Ascending aorta (tissue), 2 donors: ENCODE measurements at regions not wholly inside any gene's neighbourhood (a gene's known extent, or its start where the extent isn't known, plus 50 kb on each side); places are given as distances from the start of the nearest gene placed in this dataset.

Experiments used
- DNase-seq, 2 donors: peaks; one replicate each; pipeline ENCODE4 v3.0.0-alpha.2; 2019; ENCODE audit warnings: low spot score in 2 of 2
- H3K27ac ChIP-seq, 2 donors: fragments of 200-600 bp; sonication (generic); one replicate each; pipeline ENCODE4 v1.5.1; 2016 to 2017; ENCODE audit warnings: mild to moderate bottlenecking in 1 of 2
- H3K27me3 ChIP-seq: fragments of 200-600 bp; sonication (generic); one replicate; pipeline ENCODE4 v1.5.1; 2017
- H3K36me3 ChIP-seq, 2 donors: fragments of 200-600 bp; sonication (generic); one replicate each; pipeline ENCODE4 v1.5.1; 2016
- H3K4me1 ChIP-seq, 2 donors: fragments of 200-600 bp; sonication (generic); one replicate each; pipeline ENCODE4 v1.5.1; 2016 to 2017; ENCODE audit warnings: mild to moderate bottlenecking in 1 of 2
- H3K4me3 ChIP-seq, 2 donors: fragments of 200-600 bp; sonication (generic); one replicate each; pipeline ENCODE4 v1.5.1; 2016 to 2017; ENCODE audit warnings: mild to moderate bottlenecking in 1 of 2
- H3K9me3 ChIP-seq, 2 donors: fragments of 200-600 bp; sonication (generic); one replicate each; pipeline ENCODE4 v1.5.1; 2016
- intact Hi-C: fragments of 100-400 bp; cut with DNase I; formaldehyde crosslinking; loops from one replicate; pipeline ENCODE4 v1.15.1; 2023
- TF ChIP-seq, protein P1 (sequence below), 3 experiments: fragments of 200-600 bp in 2 of 3; fragments of 450-650 bp in 1 of 3; sonication (generic) in 2 of 3; IDR thresholded peaks; one replicate each; pipeline ENCODE4 v1.5.1; 2016 to 2019; ENCODE audit warnings: antibody characterized with exemption in 3 of 3, mild to moderate bottlenecking in 1 of 3, moderate library complexity in 1 of 3

DNA sequence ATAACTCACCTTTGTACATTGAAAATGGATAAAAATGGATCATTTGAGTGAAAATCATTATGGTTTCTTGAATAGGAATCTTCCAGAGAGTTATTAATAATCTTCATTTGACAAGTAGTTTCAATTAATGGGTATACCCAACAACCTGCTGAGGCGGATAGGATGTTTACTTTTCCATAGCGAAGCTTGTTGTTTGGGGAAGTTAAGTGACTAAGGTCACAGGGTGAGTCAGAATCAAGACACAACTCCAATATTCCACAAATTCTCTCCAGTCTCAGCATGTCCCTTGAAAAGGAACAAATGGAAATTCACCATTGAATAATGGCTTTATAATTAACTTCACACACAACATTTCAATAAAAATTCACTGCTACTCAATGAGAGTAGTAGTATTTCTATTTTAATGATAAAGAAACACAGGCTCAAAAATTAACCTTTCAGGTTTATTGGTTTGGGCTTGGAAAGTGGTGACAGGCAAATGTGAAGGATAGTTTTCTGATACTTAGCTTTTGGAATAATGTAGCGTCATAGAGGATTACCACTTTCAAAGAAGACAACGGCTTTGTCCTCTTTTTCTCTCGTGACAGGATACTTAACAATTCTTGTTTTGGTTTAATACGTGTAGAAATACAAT, 211.3 kb downstream of the GPD2 start:
- intact Hi-C loops: no loop called here
- TF ChIP-seq, protein P1, sequence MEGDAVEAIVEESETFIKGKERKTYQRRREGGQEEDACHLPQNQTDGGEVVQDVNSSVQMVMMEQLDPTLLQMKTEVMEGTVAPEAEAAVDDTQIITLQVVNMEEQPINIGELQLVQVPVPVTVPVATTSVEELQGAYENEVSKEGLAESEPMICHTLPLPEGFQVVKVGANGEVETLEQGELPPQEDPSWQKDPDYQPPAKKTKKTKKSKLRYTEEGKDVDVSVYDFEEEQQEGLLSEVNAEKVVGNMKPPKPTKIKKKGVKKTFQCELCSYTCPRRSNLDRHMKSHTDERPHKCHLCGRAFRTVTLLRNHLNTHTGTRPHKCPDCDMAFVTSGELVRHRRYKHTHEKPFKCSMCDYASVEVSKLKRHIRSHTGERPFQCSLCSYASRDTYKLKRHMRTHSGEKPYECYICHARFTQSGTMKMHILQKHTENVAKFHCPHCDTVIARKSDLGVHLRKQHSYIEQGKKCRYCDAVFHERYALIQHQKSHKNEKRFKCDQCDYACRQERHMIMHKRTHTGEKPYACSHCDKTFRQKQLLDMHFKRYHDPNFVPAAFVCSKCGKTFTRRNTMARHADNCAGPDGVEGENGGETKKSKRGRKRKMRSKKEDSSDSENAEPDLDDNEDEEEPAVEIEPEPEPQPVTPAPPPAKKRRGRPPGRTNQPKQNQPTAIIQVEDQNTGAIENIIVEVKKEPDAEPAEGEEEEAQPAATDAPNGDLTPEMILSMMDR (IDR thresholded peaks at IDR 0.05): no peak

DNA sequence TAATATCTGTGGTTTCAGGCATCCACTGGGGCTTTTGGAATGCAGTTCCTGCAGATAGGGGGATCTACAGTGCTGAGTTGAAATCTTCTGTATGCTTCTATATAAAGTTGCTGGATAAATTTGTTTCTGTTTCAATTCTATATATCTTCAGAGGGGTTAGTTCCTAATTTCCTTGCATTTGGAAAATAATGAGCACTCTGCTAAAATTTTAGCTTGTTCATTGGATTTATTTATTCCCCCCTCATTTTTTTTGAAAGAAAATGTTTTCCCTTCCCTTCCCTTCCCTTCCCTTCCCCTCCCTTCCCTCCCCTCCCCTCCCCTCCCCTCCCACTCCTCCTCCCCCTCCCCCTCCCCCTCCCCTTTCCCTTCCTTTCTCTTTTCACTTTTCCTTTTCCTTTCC, 212.3 kb downstream of the GPD2 start:
- no peak for DNase-seq
- intact Hi-C loops: no loop called here
- TF ChIP-seq, protein P1 (IDR thresholded peaks at IDR 0.05): no peak

More for the DNA sequence above, 211.3 kb downstream of the GPD2 start:
- no peak for DNase-seq
- H3K4me3 ChIP-seq: no peak overlapping the region
- H3K4me1 ChIP-seq: no peaks in the 10 kb centered on the region
- H3K27ac ChIP-seq: no peak overlapping the region
- H3K9me3 ChIP-seq: no peaks in the 10 kb centered on the region
- H3K27me3 ChIP-seq: no peaks in the 10 kb centered on the region
- no peaks in the 10 kb centered on the region for H3K36me3 ChIP-seq

GRCh38 chr2:156649596-156649995, 213.4 kb downstream of the GPD2 start:
- H3K9me3 ChIP-seq: no peaks in the 10 kb centered on the region
- H3K27ac ChIP-seq: no peak overlapping the region
- DNase-seq: no peak
- TF ChIP-seq, protein P1 (IDR thresholded peaks at IDR 0.05): no peak
- intact Hi-C loops: no loop called here
- no peaks in the 10 kb centered on the region for H3K4me1 ChIP-seq
- no peak overlapping the region for H3K4me3 ChIP-seq
- no peaks in the 10 kb centered on the region for H3K36me3 ChIP-seq
- H3K27me3 ChIP-seq: no peaks in the 10 kb centered on the region

More for the DNA sequence above, 212.3 kb downstream of the GPD2 start:
- no peaks in the 10 kb centered on the region for H3K9me3 ChIP-seq
- H3K27ac ChIP-seq: no peak overlapping the region
- no peak overlapping the region for H3K4me3 ChIP-seq
- no peaks in the 10 kb centered on the region for H3K27me3 ChIP-seq
- H3K36me3 ChIP-seq: no peaks in the 10 kb centered on the region
- no peaks in the 10 kb centered on the region for H3K4me1 ChIP-seq

DNA sequence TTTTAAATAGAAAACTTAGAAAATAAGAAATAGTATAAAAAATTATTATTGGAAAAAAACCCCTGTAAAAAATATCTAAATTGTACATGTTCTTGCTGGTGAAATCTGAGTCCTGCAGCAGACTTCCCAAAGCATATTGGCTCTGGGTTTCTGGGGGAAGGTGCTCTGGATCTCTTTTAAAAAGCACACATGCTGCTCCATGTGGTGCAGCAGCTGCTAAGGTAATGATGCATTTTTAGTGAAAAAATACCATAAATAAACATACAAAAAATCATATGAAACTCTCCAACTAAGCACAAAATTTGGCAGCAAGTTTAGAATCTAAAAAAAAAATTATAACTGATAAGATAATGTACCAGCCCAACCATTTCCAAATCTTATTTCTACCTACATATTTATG, 216.5 kb downstream of the GPD2 start:
- DNase-seq: no peak
- Histone ChIP-seq H3K4me1 (no peaks in the 10 kb centered on the region), H3K36me3 (no peaks in the 10 kb centered on the region), H3K4me3 (no peak overlapping the region), H3K27me3 (no peaks in the 10 kb centered on the region), H3K9me3 (no peaks in the 10 kb centered on the region), H3K27ac (no peak overlapping the region)
- intact Hi-C loops: no loop called here
- TF ChIP-seq, protein P1 (IDR thresholded peaks at IDR 0.05): no peak

DNA sequence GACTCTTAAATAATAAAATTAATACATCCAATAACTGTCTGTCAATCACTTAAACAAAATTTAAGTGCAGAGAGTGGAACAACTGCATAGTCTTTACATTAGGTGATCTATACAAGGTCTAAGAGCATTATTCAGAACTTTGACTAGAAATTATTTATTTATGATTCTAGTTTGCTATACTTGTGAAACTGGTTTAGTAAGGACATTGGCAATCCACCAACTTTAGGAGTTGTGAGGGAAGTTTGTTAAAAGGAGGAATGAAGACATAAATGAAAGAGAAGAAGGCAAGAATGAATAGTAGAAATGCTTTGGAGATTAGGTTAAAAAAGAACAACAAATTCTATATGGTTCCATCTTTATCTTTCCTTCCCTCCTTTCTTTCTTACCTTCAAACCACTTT, 217.5 kb downstream of the GPD2 start:
- TF ChIP-seq, protein P1 (IDR thresholded peaks at IDR 0.05): no peak
- Histone ChIP-seq H3K36me3 (no peaks in the 10 kb centered on the region), H3K27me3 (no peaks in the 10 kb centered on the region), H3K9me3 (no peaks in the 10 kb centered on the region), H3K27ac (no peak overlapping the region), H3K4me3 (no peak overlapping the region), H3K4me1 (no peaks in the 10 kb centered on the region)
- no peak for DNase-seq
- intact Hi-C loops: no loop called here

GRCh38 chr2:156657809-156658208, 221.6 kb downstream of the GPD2 start:
- Histone ChIP-seq H3K27me3 (no peaks in the 10 kb centered on the region), H3K4me3 (no peak overlapping the region), H3K36me3 (no peaks in the 10 kb centered on the region), H3K4me1 (no peaks in the 10 kb centered on the region), H3K27ac (no peak overlapping the region), H3K9me3 (no peaks in the 10 kb centered on the region)
- DNase-seq: no peak
- intact Hi-C loops: no loop called here
- TF ChIP-seq, protein P1 (IDR thresholded peaks at IDR 0.05): no peak
